SKM-1 treated with dmso at 0.1 percent for 144 hours (cell line): ENCODE measurements at regions not wholly inside any gene's neighbourhood (a gene's known extent, or its start where the extent isn't known, plus 50 kb on each side); places are given as distances from the start of the nearest gene placed in this dataset.

ENCODE experiments used
- DNase-seq: peaks from one replicate; lab custom pipeline; 2025; ENCODE audit not compliant: unreplicated experiment; lab: John Stamatoyannopoulos, UW

GRCh38 chr11:116104498-116105174 lies 600.4 kb upstream of the CADM1 start:
- no peak for DNase-seq

- DNase-seq: no peak
Measured at GRCh38 chr11:116101902-116102301, 597.7 kb upstream of the CADM1 start.

GRCh38 chr11:116100016-116100415 lies 595.8 kb upstream of the CADM1 start:
- DNase-seq: no peak

GRCh38 chr11:116099541-116099940 lies 595.3 kb upstream of the CADM1 start:
- DNase-seq: no peak

GRCh38 chr11:116096272-116096995 lies 592.2 kb upstream of the CADM1 start:
- DNase-seq: no peak

- DNase-seq: no peak
Measured at GRCh38 chr11:116093481-116094270, 589.5 kb upstream of the CADM1 start.

GRCh38 chr11:116093065-116093464 lies 588.9 kb upstream of the CADM1 start:
- no peak for DNase-seq

- DNase-seq: no peak
Measured at GRCh38 chr11:116086426-116086825, 582.2 kb upstream of the CADM1 start.

GRCh38 chr11:116085031-116085635 lies 580.9 kb upstream of the CADM1 start:
- no peak for DNase-seq

- DNase-seq: no peak
Measured at GRCh38 chr11:116084511-116084910, 580.3 kb upstream of the CADM1 start.

- DNase-seq: no peak
Measured at GRCh38 chr11:116082256-116082655, 578.0 kb upstream of the CADM1 start.

- DNase-seq: no peak
Measured at GRCh38 chr11:116079580-116079979, 575.4 kb upstream of the CADM1 start.

GRCh38 chr11:116078101-116078591 lies 573.9 kb upstream of the CADM1 start:
- no peak for DNase-seq

- DNase-seq: no peak
Measured at GRCh38 chr11:116077092-116077491, 572.9 kb upstream of the CADM1 start.

- DNase-seq: no peak
Measured at GRCh38 chr11:116073854-116074837, 569.9 kb upstream of the CADM1 start.

GRCh38 chr11:116072601-116073410 lies 568.6 kb upstream of the CADM1 start:
- no peak for DNase-seq

GRCh38 chr11:116072133-116072532 lies 567.9 kb upstream of the CADM1 start:
- no peak for DNase-seq

- DNase-seq: no peak
Measured at GRCh38 chr11:116071241-116071640, 567.0 kb upstream of the CADM1 start.

GRCh38 chr11:116070520-116070919 lies 566.3 kb upstream of the CADM1 start:
- DNase-seq: no peak
